Esophagus squamous epithelium (tissue), 4 donors: ENCODE measurements at regions not wholly inside any gene's neighbourhood (a gene's known extent, or its start where the extent isn't known, plus 50 kb on each side); places are given as distances from the start of the nearest gene placed in this dataset.

ENCODE experiments used
- CTCF ChIP-seq, 6 experiments: fragments of 450-650 bp in 4 of 6; fragments of 200-600 bp in 2 of 6; sonication (generic) in 2 of 6; IDR thresholded peaks; one replicate each; pipeline ENCODE4 v1.5.1; 2016 to 2019; ENCODE audit warnings: antibody characterized with exemption in 6 of 6, mild to moderate bottlenecking in 4 of 6, moderate library complexity in 4 of 6
- POLR2A ChIP-seq, 4 donors: fragments of 450-650 bp; IDR thresholded peaks; one replicate each; pipeline ENCODE4 v1.6.1; 2017; ENCODE audit warnings: antibody characterized with exemption in 4 of 4, mild to moderate bottlenecking in 4 of 4, moderate library complexity in 3 of 4

GRCh38 chr2:175580652-175581051 is 399.1 kb upstream of the ATP5MC3 start:
- TF ChIP-seq CTCF (IDR thresholded peaks at IDR 0.05) (no peak), POLR2A (IDR thresholded peaks at IDR 0.05) (no peak)
